GM23338 (cell line): ENCODE measurements at regions not wholly inside any gene's neighbourhood (a gene's known extent, or its start where the extent isn't known, plus 50 kb on each side); places are given as distances from the start of the nearest gene placed in this dataset.

Experiments
- ATAC-seq: fragments of 200-7000 bp; cut with Tn5 transposase; 3 replicates; pipeline ENCODE4 v1.9.1; 2020
- DNase-seq: peaks from one replicate; pipeline ENCODE4 v3.0.0-alpha.2; 2015; ENCODE audit warnings: low spot score
- H2AFZ ChIP-seq: fragments of 200-600 bp; sonication (generic); 2 replicates; pipeline ENCODE4 v1.8.0; 2016; ENCODE audit warnings: antibody characterized with exemption, mild to moderate bottlenecking, moderate library complexity
- H3F3A ChIP-seq: fragments of 200-600 bp; sonication (generic); replicated peaks from 2 replicates; pipeline ENCODE4 v1.8.0; 2017; ENCODE audit warnings: antibody characterized with exemption, mixed run types, low read depth
- H3K27ac ChIP-seq: fragments of 200-600 bp; sonication (generic); 2 replicates; pipeline ENCODE4 v1.6.1; 2016; ENCODE audit warnings: low read depth
- H3K27me3 ChIP-seq: fragments of 200-600 bp; sonication (generic); 2 replicates; pipeline ENCODE4 v1.8.0; 2016; ENCODE audit warnings: mild to moderate bottlenecking, mixed run types, moderate library complexity; ENCODE audit not compliant: insufficient read depth
- H3K36me3 ChIP-seq: fragments of 200-600 bp; sonication (generic); 2 replicates; pipeline ENCODE4 v1.8.0; 2016; ENCODE audit warnings: mild to moderate bottlenecking; ENCODE audit not compliant: insufficient read depth
- H3K4me1 ChIP-seq: fragments of 200-600 bp; sonication (generic); 2 replicates; pipeline ENCODE4 v1.8.0; 2016; ENCODE audit warnings: mild to moderate bottlenecking, moderate library complexity; ENCODE audit not compliant: insufficient read depth
- H3K4me2 ChIP-seq: fragments of 200-600 bp; sonication (generic); 2 replicates; pipeline ENCODE4 v1.7.1; 2017; ENCODE audit warnings: mixed run types
- H3K4me3 ChIP-seq: fragments of 200-600 bp; sonication (generic); 2 replicates; pipeline ENCODE4 v1.6.1; 2016; ENCODE audit warnings: mixed run types
- H3K79me2 ChIP-seq: fragments of 200-600 bp; sonication (generic); replicated peaks from 2 replicates; pipeline ENCODE4 v1.8.0; 2017; ENCODE audit warnings: mild to moderate bottlenecking; ENCODE audit not compliant: insufficient read depth
- H3K9me2 ChIP-seq: fragments of 200-600 bp; sonication (generic); 2 replicates; pipeline ENCODE4 v1.8.0; 2017; ENCODE audit not compliant: insufficient read depth
- H4K20me1 ChIP-seq: fragments of 200-600 bp; sonication (generic); replicated peaks from 2 replicates; pipeline ENCODE4 v1.8.0; 2017; ENCODE audit warnings: mild to moderate bottlenecking; ENCODE audit not compliant: insufficient read depth
- H3K27ac Mint-ChIP-seq: 2 replicates; pipeline ENCODE4 v1.8.0; 2020; ENCODE audit warnings: inconsistent platforms, mild to moderate bottlenecking, moderate library complexity, mixed read lengths
- H3K27me3 Mint-ChIP-seq: 3 replicates; pipeline ENCODE4 v1.8.0; 2022; ENCODE audit warnings: low read depth, mild to moderate bottlenecking, moderate library complexity, mixed read lengths, inconsistent platforms; ENCODE audit not compliant: insufficient read depth, poor library complexity
- H3K36me3 Mint-ChIP-seq: 3 replicates; pipeline ENCODE4 v1.8.0; 2021; ENCODE audit warnings: low read depth, mild to moderate bottlenecking, inconsistent platforms, moderate library complexity, mixed read lengths
- H3K4me1 Mint-ChIP-seq: 3 replicates; pipeline ENCODE4 v1.8.0; 2020; ENCODE audit warnings: mild to moderate bottlenecking, inconsistent platforms, mixed read lengths
- H3K4me3 Mint-ChIP-seq: 3 replicates; pipeline ENCODE4 v1.8.0; 2021; ENCODE audit warnings: moderate library complexity, mild to moderate bottlenecking, inconsistent platforms, mixed read lengths
- H3K9me3 Mint-ChIP-seq: 3 replicates; pipeline ENCODE4 v1.8.0; 2020; ENCODE audit warnings: moderate library complexity, mild to moderate bottlenecking, inconsistent platforms, mixed read lengths
- CREB1 ChIP-seq: fragments of 250-450 bp; sonication (Bioruptor Pico); IDR thresholded peaks from 2 replicates; pipeline ENCODE4 v1.5.0; 2020; ENCODE audit warnings: low read depth, mild to moderate bottlenecking, moderate library complexity
- EZH2 ChIP-seq: fragments of 200-600 bp; sonication (generic); IDR thresholded peaks from one replicate; pipeline ENCODE4 v1.8.0; 2017; ENCODE audit warnings: antibody characterized with exemption, mild to moderate bottlenecking, low read depth; ENCODE audit not compliant: unreplicated experiment
- EZH2phosphoT487 ChIP-seq: fragments of 200-600 bp; sonication (generic); IDR thresholded peaks from one replicate; pipeline ENCODE4 v1.8.1; 2018; ENCODE audit warnings: antibody characterized with exemption; ENCODE audit not compliant: unreplicated experiment
- JUNB ChIP-seq: IDR thresholded peaks from one replicate; pipeline ENCODE4 v1.6.1; 2016; ENCODE audit warnings: antibody characterized with exemption; ENCODE audit not compliant: unreplicated experiment
- NANOG ChIP-seq: IDR thresholded peaks from 2 replicates; pipeline ENCODE4 v1.6.1; 2016; ENCODE audit warnings: antibody characterized with exemption, borderline replicate concordance
- POLR2AphosphoS5 ChIP-seq: IDR thresholded peaks from 2 replicates; pipeline ENCODE4 v1.6.1; 2016; ENCODE audit warnings: antibody characterized with exemption, low read depth
- STAT1 ChIP-seq: IDR thresholded peaks from one replicate; pipeline ENCODE4 v1.6.1; 2016; ENCODE audit warnings: antibody characterized with exemption; ENCODE audit not compliant: unreplicated experiment
- ZNF331 ChIP-seq: fragments of 250-450 bp; sonication (Bioruptor Pico); IDR thresholded peaks from 2 replicates; pipeline ENCODE4 v1.5.0; 2020; ENCODE audit warnings: low read depth, mild to moderate bottlenecking, moderate library complexity
- TF ChIP-seq, protein P1 (sequence below): IDR thresholded peaks from 2 replicates; pipeline ENCODE4 v1.6.1; 2016; ENCODE audit warnings: antibody characterized with exemption
- TF ChIP-seq, protein P2 (sequence below), 2 experiments: fragments of 200-600 bp in 1 of 2; sonication (generic) in 1 of 2; conservative IDR thresholded peaks; 2 replicates each; pipeline versions ENCODE4 v1.5.1 to v1.6.1; 2016 to 2017; ENCODE audit warnings: antibody characterized with exemption in 2 of 2, low read depth in 2 of 2, mild to moderate bottlenecking in 2 of 2, moderate library complexity in 1 of 2
- TF ChIP-seq, protein P3 (sequence below): IDR thresholded peaks from one replicate; pipeline ENCODE4 v1.6.1; 2018; ENCODE audit warnings: antibody characterized with exemption; ENCODE audit not compliant: unreplicated experiment

DNA sequence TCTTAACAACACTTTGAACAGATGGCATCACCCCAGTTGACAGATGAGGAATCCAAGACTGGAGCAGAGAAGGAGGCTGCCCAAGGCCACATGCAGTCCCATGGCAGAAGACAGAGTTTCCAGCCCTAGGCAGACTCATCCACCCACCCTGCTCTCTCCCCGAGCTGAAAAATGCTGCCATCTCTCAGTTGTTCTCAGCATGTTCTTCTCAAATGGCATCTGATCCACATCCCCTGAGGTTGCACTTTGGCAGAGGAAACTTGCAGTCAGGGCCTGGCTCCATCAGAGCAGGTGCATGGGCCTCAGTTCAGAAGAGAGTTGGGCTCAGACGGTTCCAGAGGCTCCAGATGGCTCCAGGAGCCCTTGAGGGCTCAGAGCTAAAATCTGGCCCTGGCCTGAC, 709.4 kb downstream of the MATN1 start (continued):
- TF ChIP-seq POLR2AphosphoS5: no peak
- no peak for TF ChIP-seq EZH2phosphoT487
- TF ChIP-seq CREB1 (CRISPR knock-in tag): no peak
- TF ChIP-seq, protein P1, sequence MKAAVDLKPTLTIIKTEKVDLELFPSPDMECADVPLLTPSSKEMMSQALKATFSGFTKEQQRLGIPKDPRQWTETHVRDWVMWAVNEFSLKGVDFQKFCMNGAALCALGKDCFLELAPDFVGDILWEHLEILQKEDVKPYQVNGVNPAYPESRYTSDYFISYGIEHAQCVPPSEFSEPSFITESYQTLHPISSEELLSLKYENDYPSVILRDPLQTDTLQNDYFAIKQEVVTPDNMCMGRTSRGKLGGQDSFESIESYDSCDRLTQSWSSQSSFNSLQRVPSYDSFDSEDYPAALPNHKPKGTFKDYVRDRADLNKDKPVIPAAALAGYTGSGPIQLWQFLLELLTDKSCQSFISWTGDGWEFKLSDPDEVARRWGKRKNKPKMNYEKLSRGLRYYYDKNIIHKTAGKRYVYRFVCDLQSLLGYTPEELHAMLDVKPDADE: no peak
- no peak for TF ChIP-seq JUNB
- TF ChIP-seq STAT1: no peak
- TF ChIP-seq, protein P2, sequence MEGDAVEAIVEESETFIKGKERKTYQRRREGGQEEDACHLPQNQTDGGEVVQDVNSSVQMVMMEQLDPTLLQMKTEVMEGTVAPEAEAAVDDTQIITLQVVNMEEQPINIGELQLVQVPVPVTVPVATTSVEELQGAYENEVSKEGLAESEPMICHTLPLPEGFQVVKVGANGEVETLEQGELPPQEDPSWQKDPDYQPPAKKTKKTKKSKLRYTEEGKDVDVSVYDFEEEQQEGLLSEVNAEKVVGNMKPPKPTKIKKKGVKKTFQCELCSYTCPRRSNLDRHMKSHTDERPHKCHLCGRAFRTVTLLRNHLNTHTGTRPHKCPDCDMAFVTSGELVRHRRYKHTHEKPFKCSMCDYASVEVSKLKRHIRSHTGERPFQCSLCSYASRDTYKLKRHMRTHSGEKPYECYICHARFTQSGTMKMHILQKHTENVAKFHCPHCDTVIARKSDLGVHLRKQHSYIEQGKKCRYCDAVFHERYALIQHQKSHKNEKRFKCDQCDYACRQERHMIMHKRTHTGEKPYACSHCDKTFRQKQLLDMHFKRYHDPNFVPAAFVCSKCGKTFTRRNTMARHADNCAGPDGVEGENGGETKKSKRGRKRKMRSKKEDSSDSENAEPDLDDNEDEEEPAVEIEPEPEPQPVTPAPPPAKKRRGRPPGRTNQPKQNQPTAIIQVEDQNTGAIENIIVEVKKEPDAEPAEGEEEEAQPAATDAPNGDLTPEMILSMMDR (conservative IDR thresholded peaks at IDR 0.05; ENCODE audit: low read depth in 2 of 2): no peak
- no peak for TF ChIP-seq ZNF331 (CRISPR knock-in tag)
- no peak for TF ChIP-seq EZH2
- TF ChIP-seq, protein P3, sequence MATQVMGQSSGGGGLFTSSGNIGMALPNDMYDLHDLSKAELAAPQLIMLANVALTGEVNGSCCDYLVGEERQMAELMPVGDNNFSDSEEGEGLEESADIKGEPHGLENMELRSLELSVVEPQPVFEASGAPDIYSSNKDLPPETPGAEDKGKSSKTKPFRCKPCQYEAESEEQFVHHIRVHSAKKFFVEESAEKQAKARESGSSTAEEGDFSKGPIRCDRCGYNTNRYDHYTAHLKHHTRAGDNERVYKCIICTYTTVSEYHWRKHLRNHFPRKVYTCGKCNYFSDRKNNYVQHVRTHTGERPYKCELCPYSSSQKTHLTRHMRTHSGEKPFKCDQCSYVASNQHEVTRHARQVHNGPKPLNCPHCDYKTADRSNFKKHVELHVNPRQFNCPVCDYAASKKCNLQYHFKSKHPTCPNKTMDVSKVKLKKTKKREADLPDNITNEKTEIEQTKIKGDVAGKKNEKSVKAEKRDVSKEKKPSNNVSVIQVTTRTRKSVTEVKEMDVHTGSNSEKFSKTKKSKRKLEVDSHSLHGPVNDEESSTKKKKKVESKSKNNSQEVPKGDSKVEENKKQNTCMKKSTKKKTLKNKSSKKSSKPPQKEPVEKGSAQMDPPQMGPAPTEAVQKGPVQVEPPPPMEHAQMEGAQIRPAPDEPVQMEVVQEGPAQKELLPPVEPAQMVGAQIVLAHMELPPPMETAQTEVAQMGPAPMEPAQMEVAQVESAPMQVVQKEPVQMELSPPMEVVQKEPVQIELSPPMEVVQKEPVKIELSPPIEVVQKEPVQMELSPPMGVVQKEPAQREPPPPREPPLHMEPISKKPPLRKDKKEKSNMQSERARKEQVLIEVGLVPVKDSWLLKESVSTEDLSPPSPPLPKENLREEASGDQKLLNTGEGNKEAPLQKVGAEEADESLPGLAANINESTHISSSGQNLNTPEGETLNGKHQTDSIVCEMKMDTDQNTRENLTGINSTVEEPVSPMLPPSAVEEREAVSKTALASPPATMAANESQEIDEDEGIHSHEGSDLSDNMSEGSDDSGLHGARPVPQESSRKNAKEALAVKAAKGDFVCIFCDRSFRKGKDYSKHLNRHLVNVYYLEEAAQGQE: no peak
- TF ChIP-seq NANOG: no peak

DNA sequence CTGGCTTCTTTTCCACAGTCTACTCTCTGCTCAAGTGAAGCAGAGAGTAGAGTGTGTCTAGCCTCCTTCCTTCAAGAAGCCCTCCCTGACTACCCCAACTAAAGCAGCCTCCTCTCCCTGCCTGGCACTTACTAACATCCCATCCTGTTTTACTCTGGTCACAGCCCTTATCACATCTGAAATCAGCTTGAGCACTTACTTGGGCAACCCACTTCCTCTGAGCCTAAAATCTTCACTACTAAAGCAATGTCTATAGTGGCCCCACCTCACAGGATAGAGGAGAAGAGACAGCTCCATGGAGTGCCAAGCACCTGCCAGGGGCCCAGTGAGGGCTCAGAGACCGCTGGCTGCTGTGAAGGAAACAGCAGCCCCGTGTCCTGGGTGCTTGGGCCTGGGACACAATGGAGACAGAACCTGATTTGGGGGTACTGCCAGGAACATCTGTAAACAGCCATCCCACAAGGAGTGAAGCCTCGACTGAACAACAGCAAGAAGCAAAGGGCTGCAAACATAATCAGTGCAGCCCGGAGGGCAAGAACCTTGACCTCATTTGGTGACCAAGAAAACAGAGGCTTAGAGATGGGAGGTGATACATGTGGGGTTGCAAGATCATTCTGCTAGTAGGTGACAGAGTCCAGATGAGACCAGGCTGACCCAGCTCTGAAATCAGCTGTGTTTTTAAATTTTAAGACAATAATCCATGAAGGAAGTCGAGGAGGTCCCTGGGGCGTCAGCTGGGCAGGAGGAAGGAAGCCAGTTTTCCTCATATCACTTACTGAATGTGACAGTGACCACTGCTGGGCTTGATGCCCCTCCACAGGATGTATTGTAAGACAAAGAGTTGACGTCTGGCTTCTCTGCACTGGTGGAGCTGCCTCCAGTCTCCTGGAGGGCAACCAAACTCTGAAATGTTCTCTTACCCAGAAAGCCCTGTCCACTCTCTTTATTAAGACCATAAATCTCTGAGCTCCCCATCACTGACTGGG, 710.6 kb downstream of the MATN1 start:
- Mint-ChIP-seq H3K27me3 (peaks cover 10% of the 10 kb centered on the region), H3K9me3 (peaks cover 22% of the 10 kb centered on the region), H3K36me3 (peaks cover 6% of the 10 kb centered on the region), H3K4me1 (peaks cover 6% of the 10 kb centered on the region; the same call in 2 of the 3 replicates), H3K27ac (no peak overlapping the region), H3K4me3 (no peak overlapping the region)
- Histone ChIP-seq H3K4me2 (no peak overlapping the region), H3K36me3 (no peaks in the 10 kb centered on the region), H3K9me2 (no peaks in the 10 kb centered on the region), H4K20me1 (no peaks in the 10 kb centered on the region), H3K27me3 (no peaks in the 10 kb centered on the region), H3K79me2 (no peaks in the 10 kb centered on the region), H3K4me1 (no peaks in the 10 kb centered on the region; the same call in 1 of the 2 replicates), H3F3A (no peaks in the 10 kb centered on the region), H3K27ac (no peak overlapping the region), H3K4me3 (no peak overlapping the region), H2AFZ (no peak overlapping the region)
- DNase-seq: no peak
- ATAC-seq: no peak
- TF ChIP-seq, protein P2 (conservative IDR thresholded peaks at IDR 0.05; ENCODE audit: low read depth in 2 of 2): no peak
- TF ChIP-seq NANOG: no peak
